Activated effector memory CD4-positive, alpha-beta T cell treated with anti-CD3 and anti-CD28 coated beads, Interleukin-2, amount 50 U/mL, for 16 hours (primary cell): ENCODE measurements at regions not wholly inside any gene's neighbourhood (a gene's known extent, or its start where the extent isn't known, plus 50 kb on each side); places are given as distances from the start of the nearest gene placed in this dataset.
"Not testable (repeated sequence)": the region's sequence is repeated elsewhere in the genome, so short reads cannot be mapped to it uniquely, and the experiment has no call there.

Experiments
- DNase-seq: peaks from one replicate; pipeline ENCODE4 v3.0.0-alpha.2; 2020

- DNase-seq: no peak
These were observed 377.8 kb downstream of the UTRN start for GRCh38 chr6:144662812-144663365.

GRCh38 chr6:144664281-144664680, 379.1 kb downstream of the UTRN start:
- DNase-seq: no peak

GRCh38 chr6:144664947-144665346, 379.8 kb downstream of the UTRN start:
- DNase-seq: no peak

- no peak for DNase-seq
These were observed 380.9 kb downstream of the UTRN start for GRCh38 chr6:144665932-144666450.

GRCh38 chr6:144666781-144667180, 381.6 kb downstream of the UTRN start:
- DNase-seq: no peak

- no peak for DNase-seq
These were observed 382.7 kb downstream of the UTRN start for GRCh38 chr6:144667532-144668503.

GRCh38 chr6:144670259-144670658, 385.1 kb downstream of the UTRN start:
- DNase-seq: not testable (repeated sequence)

GRCh38 chr6:144673807-144674206, 388.7 kb downstream of the UTRN start:
- DNase-seq: no peak

- DNase-seq: no peak
These were observed 390.2 kb downstream of the UTRN start for GRCh38 chr6:144675231-144675861.

GRCh38 chr6:144676310-144676709, 391.2 kb downstream of the UTRN start:
- not testable (repeated sequence) for DNase-seq

GRCh38 chr6:144677263-144677662, 392.1 kb downstream of the UTRN start:
- not testable (repeated sequence) for DNase-seq

- no peak for DNase-seq
These were observed 393.7 kb downstream of the UTRN start for GRCh38 chr6:144678844-144679243.

GRCh38 chr6:144681334-144681733, 396.2 kb downstream of the UTRN start:
- DNase-seq: no peak

GRCh38 chr6:144683216-144684070, 398.3 kb downstream of the UTRN start:
- DNase-seq: no peak

GRCh38 chr6:144688713-144689112, 403.6 kb downstream of the UTRN start:
- no peak for DNase-seq

- no peak for DNase-seq
These were observed 404.4 kb downstream of the UTRN start for GRCh38 chr6:144689503-144690040.

GRCh38 chr6:144690133-144690532, 405.0 kb downstream of the UTRN start:
- no peak for DNase-seq

GRCh38 chr6:144690666-144691065, 405.5 kb downstream of the UTRN start:
- DNase-seq: no peak

- not testable (repeated sequence) for DNase-seq
These were observed 406.9 kb downstream of the UTRN start for GRCh38 chr6:144692050-144692449.

- no peak for DNase-seq
These were observed 410.9 kb downstream of the UTRN start for GRCh38 chr6:144695858-144696533.

GRCh38 chr6:144696610-144697368, 411.7 kb downstream of the UTRN start:
- no peak for DNase-seq
